WTC11 (cell line): ENCODE measurements at regions not wholly inside any gene's neighbourhood (a gene's known extent, or its start where the extent isn't known, plus 50 kb on each side); places are given as distances from the start of the nearest gene placed in this dataset.
A peak's percentile ranks its signal among the peaks of the same experiment; 100 is the strongest.

Experiments
- ATAC-seq: fragments of 200-7000 bp; cut with Tn5 transposase; 2 replicates; pipeline ENCODE4 v1.10.0; 2021; ENCODE audit warnings: mild to moderate bottlenecking, moderate library complexity
- CTCF ChIA-PET: fragments of 300-600 bp; sonication (Branson Sonifier 250); formaldehyde crosslinking; loops from one replicate; lab custom pipeline; 2021; ENCODE audit warnings: antibody characterized with exemption; lab: Charles Lee
- POLR2A ChIA-PET: fragments of 350-600 bp; sonication (Branson Sonifier 250); formaldehyde crosslinking; loops from one replicate; lab custom pipeline; 2021; ENCODE audit warnings: antibody characterized with exemption; lab: Charles Lee
- DNase-seq: peaks from one replicate; pipeline ENCODE4 v3.0.0; 2021; ENCODE audit warnings: low spot score
- H3K27ac Mint-ChIP-seq: 2 replicates; pipeline ENCODE4 v1.8.0; 2021; ENCODE audit warnings: mixed read lengths
- H3K27me3 Mint-ChIP-seq: 2 replicates; pipeline ENCODE4 v1.8.0; 2021; ENCODE audit warnings: low read depth, mild to moderate bottlenecking, moderate library complexity, mixed read lengths
- H3K36me3 Mint-ChIP-seq: 2 replicates; pipeline ENCODE4 v1.8.0; 2021; ENCODE audit warnings: mixed read lengths
- H3K4me1 Mint-ChIP-seq: 2 replicates; pipeline ENCODE4 v1.8.0; 2022; ENCODE audit warnings: mixed read lengths
- H3K4me3 Mint-ChIP-seq: 2 replicates; pipeline ENCODE4 v1.8.0; 2021; ENCODE audit warnings: mild to moderate bottlenecking, moderate library complexity, mixed read lengths
- H3K9me3 Mint-ChIP-seq: 2 replicates; pipeline ENCODE4 v1.8.0; 2021; ENCODE audit warnings: mixed read lengths
- AFF4 ChIP-seq: sonication (generic); formaldehyde crosslinking; IDR thresholded peaks from 2 replicates; pipeline ENCODE4 v1.8.1; 2023; ENCODE audit warnings: mild to moderate bottlenecking, missing genetic modification reagents, borderline replicate concordance
- E2F4 ChIP-seq: sonication (generic); formaldehyde crosslinking; IDR thresholded peaks from 2 replicates; pipeline ENCODE4 v1.8.1; 2022; ENCODE audit warnings: low read depth, mild to moderate bottlenecking, moderate library complexity, missing genetic modification reagents, borderline replicate concordance
- ELF4 ChIP-seq: sonication (generic); formaldehyde crosslinking; IDR thresholded peaks from 2 replicates; pipeline ENCODE4 v1.8.1; 2022; ENCODE audit warnings: low read depth, mild to moderate bottlenecking, moderate library complexity, missing genetic modification reagents
- ERG ChIP-seq: fragments of 250-450 bp; sonication (Bioruptor Pico); IDR thresholded peaks from 2 replicates; pipeline ENCODE4 v1.8.0; 2021; ENCODE audit warnings: mild to moderate bottlenecking
- ETV6 ChIP-seq: sonication (generic); formaldehyde crosslinking; IDR thresholded peaks from 2 replicates; pipeline ENCODE4 v1.8.1; 2022; ENCODE audit warnings: mild to moderate bottlenecking, missing genetic modification reagents
- HMGA2 ChIP-seq: fragments of 250-450 bp; sonication (Bioruptor Pico); IDR thresholded peaks from 2 replicates; pipeline ENCODE4 v1.4.0; 2021; ENCODE audit warnings: mild to moderate bottlenecking, moderate library complexity
- KAT7 ChIP-seq: sonication (generic); formaldehyde crosslinking; IDR thresholded peaks from 2 replicates; pipeline ENCODE4 v1.8.1; 2023; ENCODE audit warnings: missing genetic modification reagents, mild to moderate bottlenecking, borderline replicate concordance
- NR1H2 ChIP-seq: sonication (generic); formaldehyde crosslinking; IDR thresholded peaks from 2 replicates; pipeline ENCODE4 v1.9.0; 2021; ENCODE audit warnings: mild to moderate bottlenecking, moderate library complexity, missing genetic modification reagents
- NR2C2 ChIP-seq: sonication (generic); formaldehyde crosslinking; IDR thresholded peaks from 2 replicates; pipeline ENCODE4 v1.8.0; 2022; ENCODE audit warnings: mild to moderate bottlenecking, missing genetic modification reagents
- NR3C1 ChIP-seq: sonication (generic); formaldehyde crosslinking; conservative IDR thresholded peaks from 2 replicates; pipeline ENCODE4 v1.8.1; 2023; ENCODE audit warnings: low read depth, mild to moderate bottlenecking, missing genetic modification reagents
- RORB ChIP-seq: fragments of 250-450 bp; sonication (Bioruptor Pico); IDR thresholded peaks from 2 replicates; pipeline ENCODE4 v1.9.0; 2021; ENCODE audit warnings: mild to moderate bottlenecking
- SMAD4 ChIP-seq: sonication (generic); formaldehyde crosslinking; IDR thresholded peaks from 2 replicates; pipeline ENCODE4 v1.8.0; 2022; ENCODE audit warnings: mild to moderate bottlenecking, missing genetic modification reagents
- ZNF219 ChIP-seq: sonication (generic); formaldehyde crosslinking; IDR thresholded peaks from 2 replicates; pipeline ENCODE4 v1.8.0; 2023; ENCODE audit warnings: missing genetic modification reagents, mild to moderate bottlenecking, borderline replicate concordance
- ZNF396 ChIP-seq: fragments of 250-450 bp; sonication (Bioruptor Pico); IDR thresholded peaks from 2 replicates; pipeline ENCODE4 v1.8.0; 2021; ENCODE audit warnings: mild to moderate bottlenecking, moderate library complexity, borderline replicate concordance
- ZNF423 ChIP-seq: fragments of 250-450 bp; sonication (Bioruptor Pico); IDR thresholded peaks from 2 replicates; pipeline ENCODE4 v2.1.2; 2022; ENCODE audit warnings: mild to moderate bottlenecking, moderate library complexity
- TF ChIP-seq, protein P1 (sequence below): fragments of 200-600 bp; IDR thresholded peaks from 2 replicates; pipeline ENCODE4 v1.8.0; 2022; ENCODE audit warnings: antibody characterized with exemption

DNA sequence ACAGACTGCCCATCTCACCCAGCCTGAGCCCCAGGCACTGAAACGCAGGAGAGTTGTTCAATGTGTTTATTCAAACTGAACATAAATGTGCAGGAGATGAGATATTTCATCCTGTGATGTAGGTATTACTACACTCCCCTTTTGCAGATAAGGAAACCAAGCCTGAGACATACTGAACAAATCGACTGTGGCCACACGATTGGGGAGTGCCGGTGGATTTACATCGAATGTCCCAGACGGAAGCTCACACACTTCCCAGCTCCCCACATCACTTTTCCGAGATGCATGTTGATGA lies 94.8 kb upstream of the ALKAL2 start (continued):
- TF ChIP-seq AFF4 (CRISPR knock-in tag) = no peak
- no peak for TF ChIP-seq ZNF423
- no peak for TF ChIP-seq NR1H2 (CRISPR knock-in tag)
- TF ChIP-seq ELF4 (CRISPR knock-in tag) = no peak

DNA sequence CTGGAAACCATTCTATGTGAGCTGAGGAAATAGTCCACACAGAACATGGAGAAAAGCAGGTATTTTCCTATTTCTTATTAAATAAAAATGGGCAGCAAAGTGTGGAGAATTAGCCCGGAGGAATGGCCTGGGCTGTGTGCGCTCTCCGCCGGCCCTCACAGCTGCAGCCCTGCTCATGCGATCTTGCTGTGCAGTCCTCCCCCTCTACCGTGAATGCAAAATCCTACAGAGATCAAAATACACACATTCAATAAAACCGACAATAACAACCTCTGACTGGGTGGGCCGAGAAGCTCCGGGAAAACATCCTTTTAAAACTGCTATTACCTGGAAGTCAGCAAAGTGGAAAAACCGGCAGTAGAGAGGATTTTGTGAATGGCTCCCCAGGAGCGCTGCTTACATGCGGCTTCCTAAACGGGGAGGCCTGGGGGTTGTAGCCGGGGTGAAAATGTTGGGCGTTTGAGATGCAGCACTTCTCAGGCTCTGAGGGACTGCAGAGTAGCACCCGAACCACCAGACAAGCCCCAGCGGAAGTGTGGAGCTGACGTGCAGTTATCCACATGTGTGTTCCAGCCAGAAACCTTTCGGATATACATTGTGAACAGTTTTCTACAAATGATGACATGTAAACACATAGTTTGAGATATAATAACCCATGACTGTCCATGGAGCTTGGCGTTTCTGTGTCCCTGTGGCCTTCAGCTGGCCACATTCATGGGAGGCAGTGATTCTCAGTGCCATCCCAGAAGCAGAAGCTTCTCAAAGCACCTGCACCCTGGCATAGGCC lies 94.2 kb upstream of the ALKAL2 start:
- TF ChIP-seq NR2C2 (CRISPR knock-in tag) = no peak
- TF ChIP-seq ETV6 (CRISPR knock-in tag) = no peak
- no peak for TF ChIP-seq HMGA2 (CRISPR knock-in tag)
- TF ChIP-seq KAT7 (CRISPR knock-in tag) = no peak
- TF ChIP-seq NR3C1 = no peak
- TF ChIP-seq E2F4 (CRISPR knock-in tag) = no peak
- no peak for TF ChIP-seq ERG (CRISPR knock-in tag)
- TF ChIP-seq, protein P1, sequence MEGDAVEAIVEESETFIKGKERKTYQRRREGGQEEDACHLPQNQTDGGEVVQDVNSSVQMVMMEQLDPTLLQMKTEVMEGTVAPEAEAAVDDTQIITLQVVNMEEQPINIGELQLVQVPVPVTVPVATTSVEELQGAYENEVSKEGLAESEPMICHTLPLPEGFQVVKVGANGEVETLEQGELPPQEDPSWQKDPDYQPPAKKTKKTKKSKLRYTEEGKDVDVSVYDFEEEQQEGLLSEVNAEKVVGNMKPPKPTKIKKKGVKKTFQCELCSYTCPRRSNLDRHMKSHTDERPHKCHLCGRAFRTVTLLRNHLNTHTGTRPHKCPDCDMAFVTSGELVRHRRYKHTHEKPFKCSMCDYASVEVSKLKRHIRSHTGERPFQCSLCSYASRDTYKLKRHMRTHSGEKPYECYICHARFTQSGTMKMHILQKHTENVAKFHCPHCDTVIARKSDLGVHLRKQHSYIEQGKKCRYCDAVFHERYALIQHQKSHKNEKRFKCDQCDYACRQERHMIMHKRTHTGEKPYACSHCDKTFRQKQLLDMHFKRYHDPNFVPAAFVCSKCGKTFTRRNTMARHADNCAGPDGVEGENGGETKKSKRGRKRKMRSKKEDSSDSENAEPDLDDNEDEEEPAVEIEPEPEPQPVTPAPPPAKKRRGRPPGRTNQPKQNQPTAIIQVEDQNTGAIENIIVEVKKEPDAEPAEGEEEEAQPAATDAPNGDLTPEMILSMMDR = no peak
- no peak for TF ChIP-seq ELF4 (CRISPR knock-in tag)
- no peak for TF ChIP-seq SMAD4 (CRISPR knock-in tag)
- no peak for TF ChIP-seq ZNF396 (CRISPR knock-in tag)
- TF ChIP-seq ZNF423 = no peak
- no peak for TF ChIP-seq RORB
- TF ChIP-seq ZNF219 (CRISPR knock-in tag) = no peak
- TF ChIP-seq, all 79 proteins: peak for 0

More for the DNA sequence above, 94.2 kb upstream of the ALKAL2 start:
- ChIA-PET POLR2A (no interaction called here), CTCF (interaction anchor here (0.8 to 1.5 kb wide), 4 partner anchors 50 to 119 kb away, joined by 3 to 4 read pairs (median 4); no protein-coding TSS in a partner anchor)
- peaks cover 21% of the 10 kb centered on the region for H3K4me1 Mint-ChIP-seq
- peak overlapping the region; percentile 41 for H3K4me3 Mint-ChIP-seq
- no peaks in the 10 kb centered on the region for H3K36me3 Mint-ChIP-seq
- H3K27me3 Mint-ChIP-seq = peaks cover 10% of the 10 kb centered on the region; the same call in 1 of the 2 replicates
- DNase-seq = no peak
- peaks cover 20% of the 10 kb centered on the region for H3K9me3 Mint-ChIP-seq
- peak; percentile 55 for ATAC-seq
- H3K27ac Mint-ChIP-seq = no peak overlapping the region
